ENCODE measurements at regions not wholly inside any gene's neighbourhood (a gene's known extent, or its start where the extent isn't known, plus 50 kb on each side); places are given as distances from the start of the nearest gene placed in this dataset.
"Not testable (repeated sequence)": the region's sequence is repeated elsewhere in the genome, so short reads cannot be mapped to it uniquely, and the experiment has no call there.

- Mint-ChIP-seq H3K27ac (no peak overlapping the region), H3K4me3 (no peak overlapping the region), H3K4me1 (no peaks in the 10 kb centered on the region), H3K9me3 (peaks cover 12% of the 10 kb centered on the region), H3K27me3 (no peaks in the 10 kb centered on the region), H3K36me3 (ENCODE audit: low read depth) (no peaks in the 10 kb centered on the region)
- no peak for DNase-seq
- ChIA-PET CTCF (no interaction called here), POLR2A (no interaction called here)
These were observed 573.6 kb upstream of the GRM7 start for GRCh38 chr3:6287088-6287875.

DNA sequence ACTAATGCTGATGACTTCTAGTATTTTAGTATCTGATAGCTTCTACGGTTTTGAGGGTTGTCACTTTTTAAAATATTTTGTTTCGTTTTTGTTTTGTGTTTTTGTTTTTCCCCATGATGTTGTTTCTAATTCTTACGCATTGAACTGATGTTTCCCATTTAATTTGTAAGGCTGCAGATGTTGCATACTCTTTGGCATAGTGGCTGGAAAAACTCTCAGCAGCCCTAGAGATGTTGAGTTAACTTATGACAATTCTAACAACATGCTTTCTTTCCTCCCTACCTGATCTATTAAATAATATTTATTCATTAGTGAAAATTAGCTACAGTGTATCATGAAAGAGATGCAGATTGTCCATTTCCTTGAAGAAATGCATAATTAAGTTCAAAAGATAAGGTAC is 559.3 kb upstream of the GRM7 start:
- ChIA-PET CTCF (no interaction called here), POLR2A (no interaction called here)
- H3K27ac Mint-ChIP-seq, result no peak overlapping the region
- no peaks in the 10 kb centered on the region for H3K27me3 Mint-ChIP-seq
- no peak overlapping the region for H3K4me3 Mint-ChIP-seq
- H3K36me3 Mint-ChIP-seq (ENCODE audit: low read depth), result no peaks in the 10 kb centered on the region
- DNase-seq, result no peak
- no peaks in the 10 kb centered on the region for H3K4me1 Mint-ChIP-seq
- H3K9me3 Mint-ChIP-seq, result peaks cover 8% of the 10 kb centered on the region

DNA sequence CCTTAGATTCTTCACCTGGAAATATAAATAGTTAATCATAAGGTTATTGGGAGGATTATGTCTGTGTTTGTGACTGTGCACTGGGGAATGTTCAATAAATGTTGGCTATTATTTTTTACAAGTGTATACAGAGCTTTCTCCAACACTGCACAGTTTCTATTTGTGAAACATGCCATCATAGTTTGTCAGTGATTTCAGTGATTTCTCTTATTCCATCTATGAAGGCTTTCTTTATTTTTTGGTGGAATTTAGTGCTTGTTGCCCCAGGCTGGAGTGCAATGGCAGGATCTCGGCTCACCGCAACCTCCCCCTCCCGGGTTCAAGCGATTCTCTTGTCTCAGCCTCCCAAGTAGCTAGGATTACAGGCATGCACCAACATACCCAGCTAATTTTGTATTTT is 545.0 kb upstream of the GRM7 start:
- no peaks in the 10 kb centered on the region for H3K27me3 Mint-ChIP-seq
- no peak overlapping the region for H3K4me3 Mint-ChIP-seq
- no peaks in the 10 kb centered on the region for H3K9me3 Mint-ChIP-seq
- CTCF ChIA-PET, result no interaction called here
- H3K4me1 Mint-ChIP-seq, result no peaks in the 10 kb centered on the region
- no peaks in the 10 kb centered on the region for H3K36me3 Mint-ChIP-seq (ENCODE audit: low read depth)
- H3K27ac Mint-ChIP-seq, result no peak overlapping the region
- no peak for DNase-seq
- POLR2A ChIA-PET, result no interaction called here

GRCh38 chr3:6321999-6322398 is 538.9 kb upstream of the GRM7 start:
- DNase-seq, result no peak
- Mint-ChIP-seq H3K4me3 (no peak overlapping the region), H3K27me3 (no peaks in the 10 kb centered on the region), H3K9me3 (peaks cover 6% of the 10 kb centered on the region), H3K4me1 (no peaks in the 10 kb centered on the region), H3K36me3 (ENCODE audit: low read depth) (no peaks in the 10 kb centered on the region), H3K27ac (no peak overlapping the region)
- ChIA-PET POLR2A (no interaction called here), CTCF (no interaction called here)

- Mint-ChIP-seq H3K4me1 (no peaks in the 10 kb centered on the region), H3K4me3 (no peak overlapping the region), H3K36me3 (ENCODE audit: low read depth) (no peaks in the 10 kb centered on the region), H3K9me3 (peaks cover 9% of the 10 kb centered on the region), H3K27me3 (no peaks in the 10 kb centered on the region), H3K27ac (no peak overlapping the region)
- no peak for DNase-seq
- POLR2A ChIA-PET, result no interaction called here
- CTCF ChIA-PET, result no interaction called here
These were observed 534.1 kb upstream of the GRM7 start for GRCh38 chr3:6326771-6327170.

DNA sequence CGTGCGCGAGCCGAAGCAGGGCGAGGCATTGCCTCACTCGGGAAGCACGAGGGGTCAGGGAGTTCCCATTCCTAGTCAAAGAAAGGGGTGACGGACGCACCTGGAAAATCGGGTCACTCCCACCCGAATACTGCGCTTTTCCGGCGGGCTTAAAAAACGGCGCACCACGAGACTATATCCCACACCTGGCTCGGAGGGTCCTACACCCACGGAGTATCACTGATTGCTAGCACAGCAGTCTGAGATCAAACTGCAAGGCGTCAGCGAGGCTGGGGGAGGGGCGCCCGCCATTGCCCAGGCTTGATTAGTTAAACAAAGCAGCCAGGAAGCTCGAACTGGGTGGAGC is 520.0 kb upstream of the GRM7 start:
- H3K36me3 Mint-ChIP-seq (ENCODE audit: low read depth); CTCF ChIA-PET; H3K9me3 Mint-ChIP-seq; POLR2A ChIA-PET; H3K4me1 Mint-ChIP-seq; DNase-seq; H3K4me3 Mint-ChIP-seq; H3K27ac Mint-ChIP-seq; H3K27me3 Mint-ChIP-seq: not testable (repeated sequence)

DNA sequence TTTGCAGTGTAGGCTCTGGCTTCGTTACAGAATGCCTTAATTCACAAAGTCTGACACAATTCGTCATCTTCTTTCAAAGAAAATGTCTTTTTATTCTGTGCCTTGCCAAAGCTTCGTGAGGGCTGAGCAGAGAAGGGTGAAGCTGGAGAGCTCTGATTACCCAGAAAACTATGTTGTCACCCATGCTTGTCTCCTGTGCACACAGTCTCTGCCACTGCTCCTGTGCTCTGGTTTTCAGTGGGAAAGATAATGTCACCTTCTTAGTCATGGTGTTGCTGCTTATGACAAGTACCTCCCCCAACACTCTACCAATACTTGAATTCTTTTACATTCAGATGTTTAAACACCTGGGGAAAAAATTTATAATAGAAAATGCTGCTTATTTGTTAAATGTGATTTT is 509.2 kb upstream of the GRM7 start:
- no peak overlapping the region for H3K27ac Mint-ChIP-seq
- H3K9me3 Mint-ChIP-seq, result peaks cover 4% of the 10 kb centered on the region
- ChIA-PET CTCF (no interaction called here), POLR2A (no interaction called here)
- no peak overlapping the region for H3K4me3 Mint-ChIP-seq
- no peak for DNase-seq
- H3K36me3 Mint-ChIP-seq (ENCODE audit: low read depth), result no peaks in the 10 kb centered on the region
- no peaks in the 10 kb centered on the region for H3K4me1 Mint-ChIP-seq
- H3K27me3 Mint-ChIP-seq, result no peaks in the 10 kb centered on the region

GRCh38 chr3:6354653-6355052 is 506.3 kb upstream of the GRM7 start:
- CTCF ChIA-PET, result no interaction called here
- no peak overlapping the region for H3K4me3 Mint-ChIP-seq
- peaks cover 7% of the 10 kb centered on the region for H3K9me3 Mint-ChIP-seq
- no peaks in the 10 kb centered on the region for H3K27me3 Mint-ChIP-seq
- POLR2A ChIA-PET, result no interaction called here
- no peaks in the 10 kb centered on the region for H3K36me3 Mint-ChIP-seq (ENCODE audit: low read depth)
- no peak for DNase-seq
- H3K4me1 Mint-ChIP-seq, result no peaks in the 10 kb centered on the region
- H3K27ac Mint-ChIP-seq, result no peak overlapping the region

- no peaks in the 10 kb centered on the region for H3K36me3 Mint-ChIP-seq (ENCODE audit: low read depth)
- H3K4me1 Mint-ChIP-seq, result no peaks in the 10 kb centered on the region
- peaks cover 10% of the 10 kb centered on the region for H3K9me3 Mint-ChIP-seq
- no peak overlapping the region for H3K4me3 Mint-ChIP-seq
- H3K27me3 Mint-ChIP-seq, result no peaks in the 10 kb centered on the region
- ChIA-PET POLR2A (no interaction called here), CTCF (no interaction called here)
- H3K27ac Mint-ChIP-seq, result no peak overlapping the region
- no peak for DNase-seq
These were observed 498.5 kb upstream of the GRM7 start for GRCh38 chr3:6362406-6362805.

DNA sequence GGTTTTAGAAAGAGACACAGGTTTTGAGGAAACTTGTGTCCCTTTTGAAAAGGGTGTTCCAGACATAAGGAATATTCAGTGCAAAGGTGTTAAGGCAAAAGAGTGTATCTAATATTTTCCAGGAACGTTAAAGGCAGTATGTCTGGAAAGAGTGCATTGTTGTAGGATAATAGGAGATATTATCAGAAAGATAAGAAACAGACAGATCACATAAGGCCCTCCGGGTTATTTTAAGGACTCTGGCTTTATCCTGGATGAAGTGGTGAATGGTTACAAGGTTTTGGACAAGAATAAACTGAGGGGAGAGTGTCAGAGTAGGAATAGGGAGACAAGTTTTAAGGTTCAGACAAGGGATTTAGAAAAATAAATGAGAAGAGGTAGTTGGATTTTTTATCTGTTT is 493.7 kb upstream of the GRM7 start:
- H3K27me3 Mint-ChIP-seq, result no peaks in the 10 kb centered on the region
- no peaks in the 10 kb centered on the region for H3K36me3 Mint-ChIP-seq (ENCODE audit: low read depth)
- no peak for DNase-seq
- H3K27ac Mint-ChIP-seq, result no peak overlapping the region
- CTCF ChIA-PET, result no interaction called here
- no peak overlapping the region for H3K4me3 Mint-ChIP-seq
- H3K4me1 Mint-ChIP-seq, result no peaks in the 10 kb centered on the region
- peaks cover 14% of the 10 kb centered on the region for H3K9me3 Mint-ChIP-seq
- POLR2A ChIA-PET, result no interaction called here

GRCh38 chr3:6392123-6392522 is 468.8 kb upstream of the GRM7 start:
- Mint-ChIP-seq H3K27ac (no peak overlapping the region), H3K4me1 (no peaks in the 10 kb centered on the region), H3K9me3 (no peaks in the 10 kb centered on the region), H3K4me3 (no peak overlapping the region), H3K36me3 (ENCODE audit: low read depth) (no peaks in the 10 kb centered on the region), H3K27me3 (no peaks in the 10 kb centered on the region)
- DNase-seq, result no peak
- CTCF ChIA-PET, result no interaction called here
- POLR2A ChIA-PET, result no interaction called here

- POLR2A ChIA-PET, result no interaction called here
- no peak for DNase-seq
- Mint-ChIP-seq H3K4me3 (no peak overlapping the region), H3K4me1 (no peaks in the 10 kb centered on the region), H3K36me3 (ENCODE audit: low read depth) (no peaks in the 10 kb centered on the region), H3K27ac (no peak overlapping the region), H3K9me3 (peaks cover 9% of the 10 kb centered on the region), H3K27me3 (no peaks in the 10 kb centered on the region)
- CTCF ChIA-PET, result no interaction called here
These were observed 466.0 kb upstream of the GRM7 start for GRCh38 chr3:6394944-6395343.

DNA sequence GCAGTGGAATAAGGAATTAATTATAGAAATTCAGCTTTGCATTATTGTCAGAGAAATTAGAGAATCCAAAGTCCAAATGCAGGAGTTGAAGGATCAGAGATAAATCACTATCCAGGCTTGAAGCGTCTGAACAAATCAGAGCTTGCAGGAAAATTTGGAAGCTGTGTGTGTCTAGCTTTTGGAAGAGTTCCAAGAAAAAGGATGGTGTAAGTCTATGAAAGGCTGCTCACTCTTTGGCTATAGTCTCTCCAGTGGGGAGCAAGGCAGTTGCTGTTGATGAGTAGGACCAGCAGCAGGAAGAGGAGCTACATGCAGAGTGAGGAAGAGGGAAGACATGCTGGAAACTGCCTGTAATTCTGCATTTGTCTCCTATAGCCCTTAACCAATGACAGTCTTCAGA is 464.3 kb upstream of the GRM7 start:
- H3K36me3 Mint-ChIP-seq (ENCODE audit: low read depth), result no peaks in the 10 kb centered on the region
- no peak for DNase-seq
- H3K27ac Mint-ChIP-seq, result no peak overlapping the region
- no peak overlapping the region for H3K4me3 Mint-ChIP-seq
- POLR2A ChIA-PET, result no interaction called here
- no peaks in the 10 kb centered on the region for H3K27me3 Mint-ChIP-seq
- CTCF ChIA-PET, result no interaction called here
- no peaks in the 10 kb centered on the region for H3K4me1 Mint-ChIP-seq
- H3K9me3 Mint-ChIP-seq, result peaks cover 10% of the 10 kb centered on the region

DNA sequence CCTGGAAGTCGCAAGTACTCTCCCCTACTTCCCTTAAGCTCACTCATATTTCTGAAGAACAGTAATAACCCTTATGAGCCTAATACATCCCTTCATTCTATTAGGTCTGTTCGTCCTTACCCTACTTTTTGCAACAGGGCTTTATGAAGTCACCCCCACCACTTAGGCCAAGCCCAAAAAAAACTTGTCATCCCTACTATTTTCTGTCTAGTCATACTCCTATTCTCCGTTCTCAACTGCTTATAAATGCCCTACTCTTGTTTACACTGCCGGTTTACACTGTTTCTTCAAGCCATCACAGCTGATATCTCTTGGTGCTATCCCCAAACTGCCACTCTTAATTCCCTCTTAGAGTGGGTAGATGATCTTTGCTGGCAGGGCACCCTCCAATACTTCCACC is 458.2 kb upstream of the GRM7 start:
- POLR2A ChIA-PET; H3K4me3 Mint-ChIP-seq; CTCF ChIA-PET; H3K27me3 Mint-ChIP-seq; DNase-seq; H3K4me1 Mint-ChIP-seq; H3K27ac Mint-ChIP-seq; H3K36me3 Mint-ChIP-seq (ENCODE audit: low read depth): not testable (repeated sequence)
- H3K9me3 Mint-ChIP-seq, result peaks cover 10% of the 10 kb centered on the region

DNA sequence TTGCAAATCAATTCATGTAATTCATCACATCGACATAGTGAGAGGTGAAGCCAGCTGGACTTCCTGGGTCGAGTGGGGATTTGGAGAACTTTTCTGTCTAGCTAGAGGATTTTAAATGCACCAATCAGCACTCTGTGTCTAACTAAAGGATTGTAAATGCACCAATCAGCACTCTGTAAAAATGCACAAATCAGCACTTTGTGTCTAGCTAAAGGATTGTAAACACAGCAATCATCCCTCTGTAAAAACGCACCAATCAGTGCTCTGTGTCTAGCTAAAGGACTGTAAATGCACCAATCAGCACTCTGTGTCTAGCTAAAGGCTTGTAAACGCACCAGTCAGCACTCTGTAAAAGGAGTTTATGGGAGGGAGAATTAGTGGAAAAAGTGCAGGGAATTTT is 454.0 kb upstream of the GRM7 start:
- H3K27ac Mint-ChIP-seq; H3K9me3 Mint-ChIP-seq; H3K4me1 Mint-ChIP-seq; H3K4me3 Mint-ChIP-seq; CTCF ChIA-PET; DNase-seq; H3K27me3 Mint-ChIP-seq; POLR2A ChIA-PET; H3K36me3 Mint-ChIP-seq (ENCODE audit: low read depth): not testable (repeated sequence)
